Astrocyte of the cerebellum (primary cell): ENCODE measurements at regions not wholly inside any gene's neighbourhood (a gene's known extent, or its start where the extent isn't known, plus 50 kb on each side); places are given as distances from the start of the nearest gene placed in this dataset.

Source experiments
- DNase-seq: peaks from one replicate; pipeline ENCODE4 v3.0.0-alpha.2; 2011; ENCODE audit warnings: low read depth
- H3K4me3 ChIP-seq: 2 replicates; pipeline ENCODE4 v1.5.1; 2011; ENCODE audit warnings: mild to moderate bottlenecking, low read depth, low read length, moderate library complexity
- CTCF ChIP-seq: IDR thresholded peaks from 2 replicates; pipeline ENCODE4 v1.5.1; 2012; ENCODE audit warnings: low read length, low read depth, moderate library complexity, mild to moderate bottlenecking; ENCODE audit errors: missing control alignments
- in situ Hi-C: cut with HindIII; loops from 2 replicates; pipeline ENCODE4 v1.10.0; 2017; ENCODE audit warnings: low sequenced_read_pairs

- H3K4me3 ChIP-seq: no peak overlapping the region
- DNase-seq: no peak
- no peak for TF ChIP-seq CTCF
- in situ Hi-C loops: no loop called here
Measured at GRCh38 chr16:63092736-63093135, 1056.5 kb upstream of the CDH8 start.

GRCh38 chr16:63082101-63082500, 1045.9 kb upstream of the CDH8 start:
- TF ChIP-seq CTCF: no peak
- in situ Hi-C loops: no loop called here
- DNase-seq: no peak
- no peak overlapping the region for H3K4me3 ChIP-seq

- DNase-seq: no peak
- in situ Hi-C loops: no loop called here
- no peak overlapping the region for H3K4me3 ChIP-seq
- TF ChIP-seq CTCF: no peak
Measured at GRCh38 chr16:63080746-63081145, 1044.5 kb upstream of the CDH8 start.

- in situ Hi-C loops: no loop called here
- TF ChIP-seq CTCF: no peak
- no peak for DNase-seq
- H3K4me3 ChIP-seq: no peak overlapping the region
Measured at GRCh38 chr16:63069047-63069446, 1032.8 kb upstream of the CDH8 start.

- in situ Hi-C loops: no loop called here
- TF ChIP-seq CTCF: no peak
- H3K4me3 ChIP-seq: no peak overlapping the region
- DNase-seq: no peak
Measured at GRCh38 chr16:63067141-63067540, 1030.9 kb upstream of the CDH8 start.

GRCh38 chr16:63066552-63066951, 1030.3 kb upstream of the CDH8 start:
- H3K4me3 ChIP-seq: no peak overlapping the region
- no peak for DNase-seq
- no peak for TF ChIP-seq CTCF
- in situ Hi-C loops: no loop called here

- DNase-seq: no peak
- no peak overlapping the region for H3K4me3 ChIP-seq
- TF ChIP-seq CTCF: no peak
- in situ Hi-C loops: no loop called here
Measured at GRCh38 chr16:63061319-63061718, 1025.1 kb upstream of the CDH8 start.
